ENCODE measurements at regions not wholly inside any gene's neighbourhood (a gene's known extent, or its start where the extent isn't known, plus 50 kb on each side); places are given as distances from the start of the nearest gene placed in this dataset.

- TF ChIP-seq EP300 (IDR thresholded peaks at IDR 0.05) (no peak), POLR2AphosphoS5 (IDR thresholded peaks at IDR 0.05) (no peak), POLR2A (IDR thresholded peaks at IDR 0.05) (no peak)
- TF ChIP-seq, protein P1, sequence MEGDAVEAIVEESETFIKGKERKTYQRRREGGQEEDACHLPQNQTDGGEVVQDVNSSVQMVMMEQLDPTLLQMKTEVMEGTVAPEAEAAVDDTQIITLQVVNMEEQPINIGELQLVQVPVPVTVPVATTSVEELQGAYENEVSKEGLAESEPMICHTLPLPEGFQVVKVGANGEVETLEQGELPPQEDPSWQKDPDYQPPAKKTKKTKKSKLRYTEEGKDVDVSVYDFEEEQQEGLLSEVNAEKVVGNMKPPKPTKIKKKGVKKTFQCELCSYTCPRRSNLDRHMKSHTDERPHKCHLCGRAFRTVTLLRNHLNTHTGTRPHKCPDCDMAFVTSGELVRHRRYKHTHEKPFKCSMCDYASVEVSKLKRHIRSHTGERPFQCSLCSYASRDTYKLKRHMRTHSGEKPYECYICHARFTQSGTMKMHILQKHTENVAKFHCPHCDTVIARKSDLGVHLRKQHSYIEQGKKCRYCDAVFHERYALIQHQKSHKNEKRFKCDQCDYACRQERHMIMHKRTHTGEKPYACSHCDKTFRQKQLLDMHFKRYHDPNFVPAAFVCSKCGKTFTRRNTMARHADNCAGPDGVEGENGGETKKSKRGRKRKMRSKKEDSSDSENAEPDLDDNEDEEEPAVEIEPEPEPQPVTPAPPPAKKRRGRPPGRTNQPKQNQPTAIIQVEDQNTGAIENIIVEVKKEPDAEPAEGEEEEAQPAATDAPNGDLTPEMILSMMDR (IDR thresholded peaks at IDR 0.05): no peak
Observed at GRCh38 chrX:25534091-25534490, 518.3 kb upstream of the ARX start.

Data from stomach (tissue), 4 donors.